K562 (cell line): ENCODE measurements at regions not wholly inside any gene's neighbourhood (a gene's known extent, or its start where the extent isn't known, plus 50 kb on each side); places are given as distances from the start of the nearest gene placed in this dataset.

ENCODE experiments used
- ATAC-seq: fragments of 200-7000 bp; cut with Tn5 transposase; 3 replicates; pipeline ENCODE4 v1.9.1; 2020; ENCODE audit warnings: moderate library complexity
- BruUV-seq: library from RNA; stranded (reverse); fragments of 400-500 nt; replicated peaks from 2 replicates; lab custom pipeline; 2021; lab: Mats Ljungman, UMichigan
- CTCF ChIA-PET: fragments of 300-600 bp; formaldehyde crosslinking; extraction: SDS; loops from one replicate; lab custom pipeline; 2021; ENCODE audit warnings: low intra/inter-chr PET ratio; lab: Yijun Ruan, JAX
- POLR2A ChIA-PET: fragments of 300-600, 350-650 bp; sonication (Branson Sonifier 250); formaldehyde crosslinking; extraction: SDS; loops from one replicate; lab custom pipeline; 2021; ENCODE audit warnings: antibody characterized with exemption, inconsistent platforms; lab: Yijun Ruan, JAX
- DNase-seq, 4 experiments: peaks; one replicate each; pipeline versions ENCODE4 v3.0.0 to v3.0.0-alpha.2; 2011 to 2018; ENCODE audit warnings: low spot score in 3 of 4, mixed read lengths in 3 of 4; ENCODE audit errors: extremely low read depth in 1 of 4
- FAIRE-seq: peaks from 2 replicates; lab custom pipeline; 2011; peaks lifted over from hg19 to GRCh38; lab: Jason Lieb, UNC
- H2AFZ ChIP-seq: 2 replicates; pipeline ENCODE4 v1.6.0; 2011; ENCODE audit warnings: low read depth, low read length, control low read depth, inconsistent platforms
- H3K27ac ChIP-seq: fragments of 200-600 bp; 3 replicates; pipeline ENCODE4 v1.8.0; 2011; ENCODE audit warnings: low read depth, mild to moderate bottlenecking, control low read depth, inconsistent platforms, low read length, moderate library complexity, mixed read lengths; ENCODE audit errors: extremely low read depth
- H3K27me3 ChIP-seq, 2 experiments: fragments of 300-600 bp in 1 of 2; 2 replicates in 1 of 2; 3 replicates in 1 of 2; pipeline versions ENCODE4 v1.6.0 to v1.8.0; 2011; ENCODE audit warnings: inconsistent platforms in 2 of 2, low read length in 2 of 2, mild to moderate bottlenecking in 1 of 2, mixed read lengths in 1 of 2, moderate library complexity in 1 of 2; ENCODE audit not compliant: control insufficient read depth in 2 of 2, insufficient read depth in 2 of 2
- H3K36me3 ChIP-seq: fragments of 300-600 bp; 3 replicates; pipeline ENCODE4 v1.8.0; 2011; ENCODE audit warnings: mild to moderate bottlenecking, low read length, inconsistent platforms; ENCODE audit not compliant: control insufficient read depth, insufficient read depth
- H3K4me1 ChIP-seq, 2 experiments: fragments of 200-600 bp in 1 of 2; replicated peaks in 1 of 2; 2 replicates in 1 of 2; 3 replicates in 1 of 2; pipeline versions ENCODE4 v1.5.1 to v1.8.0; 2011; ENCODE audit warnings: inconsistent platforms in 2 of 2, low read length in 2 of 2, mild to moderate bottlenecking in 1 of 2, mixed read lengths in 1 of 2, moderate library complexity in 1 of 2; ENCODE audit not compliant: control insufficient read depth in 2 of 2, insufficient read depth in 2 of 2
- H3K4me2 ChIP-seq: 2 replicates; pipeline ENCODE4 v1.6.1; 2011; ENCODE audit warnings: low read length, control low read depth, inconsistent platforms, mixed read lengths; ENCODE audit not compliant: insufficient read depth
- H3K4me3 ChIP-seq: fragments of 200-600 bp; sonication (generic), shearing (Covaris generic); 2 replicates; pipeline ENCODE4 v1.5.1; 2016; ENCODE audit warnings: control low read depth, inconsistent platforms
- H3K79me2 ChIP-seq: fragments of 200-600 bp; 3 replicates; pipeline ENCODE4 v1.8.0; 2011; ENCODE audit warnings: low read length, inconsistent platforms; ENCODE audit not compliant: control insufficient read depth, insufficient read depth
- H3K9ac ChIP-seq, 2 experiments: 2 replicates each; pipeline versions ENCODE4 v1.6.0 to v1.6.1; 2011; ENCODE audit warnings: low read depth in 2 of 2, low read length in 2 of 2, control low read depth in 1 of 2, inconsistent platforms in 1 of 2, mild to moderate bottlenecking in 1 of 2, mixed read lengths in 1 of 2; ENCODE audit not compliant: insufficient read depth in 1 of 2
- H3K9me1 ChIP-seq: one replicate; pipeline ENCODE4 v1.6.0; 2011; ENCODE audit warnings: inconsistent platforms, mild to moderate bottlenecking, low read length, moderate library complexity; ENCODE audit not compliant: control insufficient read depth, insufficient read depth
- H3K9me3 ChIP-seq: replicated peaks from 2 replicates; pipeline ENCODE4 v1.5.1; 2011; ENCODE audit warnings: low read depth, low read length, inconsistent platforms; ENCODE audit not compliant: control insufficient read depth, insufficient read depth
- H4K20me1 ChIP-seq: replicated peaks from 2 replicates; pipeline ENCODE4 v1.6.1; 2011; ENCODE audit warnings: low read length, inconsistent platforms, mixed read lengths; ENCODE audit not compliant: control insufficient read depth, insufficient read depth
- ATF2 ChIP-seq: sonication (generic); formaldehyde crosslinking; IDR thresholded peaks from 2 replicates; pipeline ENCODE4 v1.8.1; 2022; ENCODE audit warnings: missing genetic modification reagents
- CBFB ChIP-seq: sonication (generic); formaldehyde crosslinking; IDR thresholded peaks from 2 replicates; pipeline ENCODE4 v1.4.0; 2020; ENCODE audit warnings: mild to moderate bottlenecking, missing genetic modification reagents
- CREB3 ChIP-seq: fragments of 450-650 bp; conservative IDR thresholded peaks from 2 replicates; pipeline ENCODE4 v1.6.1; 2016; ENCODE audit warnings: missing genetic modification characterization, low read depth, mild to moderate bottlenecking, missing compliant biosample characterization, moderate library complexity
- FOXK1 ChIP-seq: sonication (generic); formaldehyde crosslinking; IDR thresholded peaks from 2 replicates; pipeline ENCODE4 v1.8.0; 2022; ENCODE audit warnings: missing genetic modification reagents, mild to moderate bottlenecking, borderline replicate concordance
- HES1 ChIP-seq: fragments of 450-650 bp; IDR thresholded peaks from 2 replicates; pipeline ENCODE4 v1.6.1; 2016; ENCODE audit warnings: low read depth, mild to moderate bottlenecking, moderate library complexity
- MAFF ChIP-seq: IDR thresholded peaks from 2 replicates; pipeline ENCODE4 v1.6.1; 2012; ENCODE audit warnings: low read length, improper control_type of control experiment
- NR2C2 ChIP-seq, 2 experiments: fragments of 200-800 bp in 1 of 2; sonication (Bioruptor generic) in 1 of 2; sonication (generic) in 1 of 2; formaldehyde crosslinking in 1 of 2; IDR thresholded peaks; 2 replicates each; pipeline versions ENCODE4 v1.6.1 to v1.8.0; 2016 to 2022; ENCODE audit warnings: mild to moderate bottlenecking in 1 of 2, missing compliant biosample characterization in 1 of 2, missing genetic modification characterization in 1 of 2, missing genetic modification reagents in 1 of 2
- RCOR1 ChIP-seq, 2 experiments: IDR thresholded peaks; 2 replicates each; pipeline ENCODE4 v1.6.1; 2012; ENCODE audit warnings: low read depth in 2 of 2, low read length in 2 of 2, borderline replicate concordance in 1 of 2, improper control_type of control experiment in 1 of 2
- ZNF143 ChIP-seq: sonication (generic); formaldehyde crosslinking; IDR thresholded peaks from 2 replicates; pipeline ENCODE4 v1.9.0; 2022; ENCODE audit warnings: mild to moderate bottlenecking, missing genetic modification reagents
- ZNF830 ChIP-seq: fragments of 250-450 bp; sonication (Bioruptor Pico); IDR thresholded peaks from 2 replicates; pipeline ENCODE4 v1.5.0; 2021; ENCODE audit warnings: mild to moderate bottlenecking
- WGBS: fragments of 100-300 bp; shearing (Covaris generic); methylation state at CpG from one replicate; pipeline ENCODE4 v1.1.6; 2016; ENCODE audit warnings: low coverage, mixed read lengths; ENCODE audit not compliant: insufficient coverage; ENCODE audit errors: missing lambda C conversion rate; 5-methylcytosine and 5-hydroxymethylcytosine counted together
- in situ Hi-C: fragments of 300-500 bp; cut with MboI; formaldehyde crosslinking; loops from 4 replicates; pipeline ENCODE4 v1.15.0; 2018; ENCODE audit warnings: inconsistent platforms, mixed read lengths
- intact Hi-C: fragments of 100-400 bp; cut with micrococcal nuclease; formaldehyde crosslinking; loops from 2 replicates; pipeline ENCODE4 v1.14.2; 2022

GRCh38 chr2:66730441-66730840 lies 295.5 kb downstream of the MEIS1 start:
- Histone ChIP-seq H3K79me2 (no peaks in the 10 kb centered on the region), H3K36me3 (no peaks in the 10 kb centered on the region), H3K9ac (no peak overlapping the region), H3K27ac (no peak overlapping the region), H3K4me1 (no peaks in the 10 kb centered on the region), H3K9me1 (no peaks in the 10 kb centered on the region), H2AFZ (no peak overlapping the region), H3K4me2 (no peak overlapping the region), H3K4me3 (no peak overlapping the region), H3K9me3 (no peaks in the 10 kb centered on the region), H3K27me3 (no peaks in the 10 kb centered on the region), H4K20me1 (no peaks in the 10 kb centered on the region)
- intact Hi-C loops (no loop called here), in situ Hi-C loops (no loop called here)
- no peak for TF ChIP-seq MAFF
- TF ChIP-seq CREB3 = no peak
- TF ChIP-seq RCOR1 (IDR thresholded peaks at IDR 0.05; ENCODE audit: borderline replicate concordance in 1 of 2, low read depth in 2 of 2, low read length in 2 of 2) = no peak
- TF ChIP-seq FOXK1 (CRISPR knock-in tag) = no peak
- no peak for TF ChIP-seq CBFB (CRISPR knock-in tag)
- no peak for TF ChIP-seq NR2C2 (CRISPR knock-in tag; IDR thresholded peaks at IDR 0.05)
- no peak for TF ChIP-seq NR2C2 (tag; IDR thresholded peaks at IDR 0.05)
- no peak for TF ChIP-seq ATF2
- TF ChIP-seq ZNF143 = no peak
- no peak for TF ChIP-seq ZNF830 (CRISPR knock-in tag)
- no peak for TF ChIP-seq HES1
- DNase-seq (no peak), FAIRE-seq (no peak), ATAC-seq (no peak)
- ChIA-PET CTCF (no interaction called here), POLR2A (no interaction called here)
- no TSS peak for BruUV-seq
- 0% methylated on average over 6 of the region's 6 CpGs for WGBS
